HG03442 (cell line): ENCODE measurements at regions not wholly inside any gene's neighbourhood (a gene's known extent, or its start where the extent isn't known, plus 50 kb on each side); places are given as distances from the start of the nearest gene placed in this dataset.

Experiments
- ATAC-seq: cut with Tn5 transposase; IDR thresholded peaks from one replicate; pipeline ENCODE4 v1.9.1; 2021; ENCODE audit warnings: mild to moderate bottlenecking, moderate library complexity; ENCODE audit not compliant: unreplicated experiment

DNA sequence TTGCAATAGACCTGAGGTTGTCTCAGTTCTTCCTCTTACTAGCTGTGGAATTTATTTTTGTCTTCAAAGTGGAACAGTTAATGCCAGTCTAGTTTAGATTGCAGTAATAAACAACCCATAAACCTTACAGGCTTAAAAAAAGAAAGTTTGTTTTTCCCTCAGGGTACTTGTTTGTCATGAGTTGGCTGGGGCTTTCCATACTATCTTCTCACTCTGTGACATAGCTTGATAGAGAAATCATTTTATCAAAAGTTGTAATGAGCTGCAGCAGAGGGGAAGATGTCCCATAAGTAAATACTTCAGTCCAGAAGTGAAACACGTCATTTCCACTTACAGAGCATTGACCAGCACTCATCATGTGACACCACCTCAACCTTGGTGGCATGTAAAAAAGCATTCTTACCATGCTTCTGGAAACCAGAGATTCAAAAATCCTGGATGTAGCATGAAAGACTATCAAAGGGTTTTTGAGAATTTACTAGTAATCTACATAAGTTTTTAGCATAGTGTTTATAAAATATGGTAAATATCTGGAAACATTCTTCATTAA is 62.8 kb upstream of the COL11A1 start:
- no peak for ATAC-seq

DNA sequence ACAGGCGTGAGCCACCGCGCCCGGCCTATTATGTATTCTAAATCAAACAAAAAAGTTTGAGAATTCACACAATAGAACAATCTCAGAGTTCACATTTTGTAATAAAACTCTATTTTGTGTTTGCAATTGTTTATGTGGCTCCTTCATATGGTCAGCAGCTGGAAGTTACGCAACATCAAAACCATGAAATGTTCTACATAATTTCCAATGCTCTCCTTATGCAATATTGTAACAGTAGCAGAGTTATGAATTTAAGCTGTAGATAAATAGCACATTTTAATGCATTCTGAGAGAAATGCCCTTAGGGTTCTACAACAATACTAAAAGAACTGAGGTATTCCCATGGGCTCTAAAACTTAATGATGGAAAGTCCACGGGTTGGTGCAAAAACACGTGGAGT is 62.3 kb upstream of the COL11A1 start:
- ATAC-seq, result no peak

- no peak for ATAC-seq
These were observed 54.0 kb upstream of the COL11A1 start for GRCh38 chr1:103162360-103162759.

DNA sequence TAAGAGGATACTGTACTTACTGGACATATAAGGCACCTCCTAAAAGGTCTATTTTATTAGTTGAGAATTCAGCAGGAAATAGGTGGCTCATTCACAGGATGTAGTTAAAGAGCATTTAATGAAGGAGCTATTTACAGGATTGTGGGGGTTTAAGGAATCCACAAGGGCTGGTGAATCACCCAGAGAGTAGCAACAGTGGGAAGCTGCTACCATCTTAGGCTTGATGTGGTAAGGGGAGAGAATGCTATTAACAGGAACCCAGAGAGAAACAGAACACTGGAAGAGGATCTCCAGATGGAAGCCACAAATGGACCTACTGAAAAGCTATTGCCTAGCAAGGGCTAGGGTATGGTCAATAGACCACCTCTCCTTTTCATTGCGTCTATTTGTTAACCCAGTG is 52.0 kb upstream of the COL11A1 start:
- ATAC-seq, result no peak
